HG02970 (cell line): ENCODE measurements at regions not wholly inside any gene's neighbourhood (a gene's known extent, or its start where the extent isn't known, plus 50 kb on each side); places are given as distances from the start of the nearest gene placed in this dataset.

Experiments used
- ATAC-seq: cut with Tn5 transposase; IDR thresholded peaks from one replicate; pipeline ENCODE4 v1.9.1; 2021; ENCODE audit warnings: mild to moderate bottlenecking, moderate library complexity, moderate number of reproducible peaks; ENCODE audit not compliant: unreplicated experiment, low FRiP score

DNA sequence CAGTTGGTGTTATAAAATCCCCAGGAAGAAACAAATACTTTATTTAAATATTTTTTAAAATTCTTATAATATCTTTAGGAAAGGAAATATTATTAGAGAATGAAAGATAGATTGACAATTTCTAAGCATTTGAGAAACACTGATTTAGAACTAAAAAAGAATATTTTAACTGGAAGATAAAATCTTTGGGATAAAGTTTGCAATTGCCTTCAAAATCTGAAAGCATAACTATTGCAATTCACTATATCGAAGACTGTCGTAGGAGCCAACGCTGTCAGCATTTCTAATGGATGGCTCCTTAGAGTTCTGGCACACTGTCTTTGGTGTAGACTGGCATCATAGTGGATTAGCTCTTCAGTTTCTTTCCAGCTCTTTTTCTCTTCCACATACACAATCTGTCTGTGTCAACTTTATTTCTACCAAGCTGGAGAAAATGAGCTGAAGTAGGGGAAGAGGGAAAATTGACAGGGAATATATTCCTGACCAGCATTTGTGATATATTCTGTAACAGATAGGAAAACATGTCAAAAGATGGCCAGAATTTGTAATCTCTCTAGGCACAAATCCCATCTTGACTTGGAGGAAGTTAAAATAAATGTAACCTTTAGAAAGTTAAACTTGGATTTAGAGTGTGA, 1561.4 kb downstream of the MAT2B start:
- ATAC-seq, result no peak

DNA sequence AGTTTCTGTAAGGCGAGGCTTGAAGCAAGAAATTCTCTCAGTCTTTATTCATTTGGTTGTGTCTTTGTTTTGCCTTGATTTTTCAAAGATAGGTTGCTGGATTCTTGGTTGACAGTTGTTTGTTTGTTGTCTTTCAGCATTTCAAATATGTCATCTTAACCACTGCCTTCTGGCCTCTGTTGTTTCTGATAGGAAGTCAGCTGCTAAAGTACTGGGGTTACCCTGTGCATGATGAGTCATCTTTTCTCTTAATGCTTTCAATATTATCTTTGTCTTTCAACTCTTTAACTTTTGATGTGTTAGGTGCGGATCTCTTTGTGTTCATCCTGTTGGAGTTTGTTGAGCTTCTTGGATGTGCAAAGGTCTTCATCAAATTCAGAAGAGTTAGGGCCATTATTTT, 1571.3 kb downstream of the MAT2B start:
- ATAC-seq, result no peak

DNA sequence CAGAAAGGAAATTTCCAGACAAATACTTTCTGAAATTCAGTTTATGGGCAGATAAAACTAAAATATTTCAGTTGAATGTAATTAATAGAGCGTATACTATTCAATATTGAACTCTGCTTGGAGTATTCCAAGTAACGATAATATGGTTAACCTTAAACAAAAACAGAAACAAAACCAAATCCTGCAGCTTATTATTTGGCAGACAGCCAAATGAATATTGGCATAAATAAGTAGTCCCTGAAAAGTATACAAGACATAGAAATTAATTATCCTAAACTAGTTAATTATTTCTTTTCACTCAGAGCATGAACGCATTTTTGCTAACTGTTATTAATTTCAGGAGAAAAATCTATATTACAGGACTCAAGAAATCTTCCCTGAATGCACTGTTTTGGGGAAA, 1574.0 kb downstream of the MAT2B start:
- no peak for ATAC-seq

DNA sequence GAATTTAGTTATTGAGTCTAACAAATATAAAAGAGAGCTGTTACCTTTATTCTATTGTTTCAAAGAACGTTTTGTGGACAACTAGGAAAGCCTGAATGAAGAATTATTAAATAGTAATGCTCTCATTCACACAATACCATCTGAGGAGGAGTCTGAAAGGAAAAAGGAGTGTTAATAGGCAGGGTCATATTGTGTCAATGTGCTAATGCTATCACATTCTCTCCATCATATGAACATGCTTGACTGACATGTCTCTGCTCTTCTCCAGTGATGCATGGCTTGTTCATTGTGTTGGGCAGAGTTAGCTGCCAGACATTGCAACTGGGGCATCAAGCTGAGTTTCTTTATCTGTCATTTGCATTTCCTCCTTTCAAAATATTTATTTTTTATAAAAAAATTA, 1578.0 kb downstream of the MAT2B start:
- no peak for ATAC-seq

DNA sequence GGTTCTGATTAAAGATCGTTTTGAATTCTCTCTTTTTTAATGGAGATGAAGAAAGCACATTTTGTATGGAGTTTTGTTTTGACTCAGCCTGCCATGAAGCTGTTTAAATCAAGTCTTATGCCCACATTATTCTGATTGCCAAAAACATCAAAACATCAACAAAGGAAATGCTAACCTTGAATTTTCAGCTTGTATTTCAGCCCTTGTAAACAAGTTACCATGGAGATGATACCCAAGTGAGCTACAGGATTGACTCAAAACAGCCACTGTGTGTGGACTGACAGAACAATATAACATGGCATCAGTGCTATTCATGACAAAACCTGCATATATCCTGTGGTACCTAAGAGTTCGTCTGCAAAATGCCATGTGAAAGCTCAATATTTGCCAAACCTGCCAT, 1581.0 kb downstream of the MAT2B start:
- ATAC-seq, result no peak

DNA sequence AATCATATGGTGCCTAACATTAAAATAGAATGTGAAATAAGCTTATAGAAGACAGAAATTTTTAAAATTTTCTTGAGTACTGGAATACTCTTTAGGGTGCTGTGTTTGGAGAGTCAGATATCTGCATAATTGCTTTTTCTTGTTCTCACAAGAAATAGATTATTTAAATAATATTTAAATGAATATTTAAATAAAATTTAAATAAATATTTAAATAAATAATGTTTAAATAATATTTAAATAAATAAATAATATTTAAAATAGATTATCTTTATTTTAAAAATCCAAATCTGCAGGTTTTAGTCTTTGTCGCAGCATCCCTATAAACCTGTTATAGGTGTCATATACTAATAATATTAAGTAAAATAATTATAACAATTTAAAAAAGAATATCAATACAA, 1589.4 kb downstream of the MAT2B start:
- no peak for ATAC-seq

DNA sequence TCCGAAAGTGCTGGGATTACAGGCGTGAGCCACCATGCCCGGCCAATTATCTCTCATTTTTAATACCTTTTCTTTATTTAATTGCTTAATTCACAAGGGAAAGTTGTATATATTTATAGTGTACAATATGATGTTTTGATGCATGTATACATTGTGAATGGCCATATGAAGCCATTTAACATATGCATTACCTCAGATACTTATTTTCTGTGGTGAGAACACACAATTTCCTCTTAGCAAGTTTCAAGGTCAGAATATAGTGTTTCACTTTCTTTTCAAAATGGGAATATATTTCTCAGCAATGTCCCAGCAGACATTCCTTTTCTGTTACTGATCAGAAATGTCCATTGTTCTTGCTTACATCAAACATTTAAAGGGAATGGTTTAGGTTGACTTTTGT, 1596.3 kb downstream of the MAT2B start:
- ATAC-seq, result no peak

DNA sequence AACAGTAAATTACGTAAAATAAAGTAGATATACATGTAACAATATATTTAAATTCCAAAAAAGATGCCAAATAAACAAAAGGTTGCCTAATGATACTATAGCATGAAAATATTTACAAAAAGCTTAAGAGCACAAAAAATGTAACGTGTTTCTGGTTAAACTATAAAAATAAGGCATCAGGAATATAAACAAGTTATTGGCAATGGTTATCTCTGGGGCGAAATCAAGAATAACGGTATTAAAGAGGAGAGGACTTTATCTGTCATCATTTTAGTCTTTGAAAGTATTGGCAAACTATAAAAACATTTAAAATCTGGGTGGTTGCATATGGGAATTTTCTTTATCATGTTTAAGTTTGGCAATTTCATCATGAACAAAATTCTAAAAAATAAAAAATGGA, 1599.2 kb downstream of the MAT2B start:
- ATAC-seq, result no peak

DNA sequence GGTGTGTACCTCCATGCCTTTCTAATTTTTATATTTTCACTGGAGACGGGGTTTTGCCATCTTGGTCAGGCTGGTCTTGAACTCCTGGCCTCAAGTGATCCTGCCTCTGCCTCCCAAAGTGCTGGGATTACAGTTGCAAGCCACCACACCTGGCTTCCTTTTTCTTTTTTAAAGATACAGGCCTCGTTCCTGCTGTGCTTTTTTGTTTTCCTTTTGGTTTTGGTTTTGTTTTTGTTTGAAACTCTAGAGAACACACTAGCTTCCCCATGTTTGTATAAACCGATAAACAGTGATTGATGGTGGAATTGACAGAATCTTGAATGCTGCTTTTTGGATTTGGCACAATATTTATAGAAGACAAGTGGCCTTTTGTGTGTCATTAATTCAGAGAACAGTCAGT, 1603.4 kb downstream of the MAT2B start:
- ATAC-seq, result no peak

DNA sequence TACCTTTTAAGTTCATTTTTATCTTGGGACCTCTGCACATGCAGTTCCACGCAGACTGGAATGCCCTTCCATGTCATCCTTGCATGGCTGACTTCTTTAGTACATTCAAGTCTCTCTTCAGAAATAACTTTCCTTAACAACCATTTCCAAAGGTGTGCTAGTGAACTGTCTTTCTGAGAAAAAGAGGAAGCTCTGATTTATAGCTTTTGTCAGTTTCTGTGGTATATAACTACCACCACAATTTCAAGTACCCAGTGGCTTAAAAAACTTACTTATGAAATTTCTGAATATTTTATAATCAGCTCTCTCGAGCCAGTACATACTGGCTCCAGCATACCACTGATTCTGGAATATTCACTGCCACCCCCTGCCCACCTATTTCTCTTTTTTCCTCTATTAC, 1613.8 kb downstream of the MAT2B start:
- no peak for ATAC-seq

DNA sequence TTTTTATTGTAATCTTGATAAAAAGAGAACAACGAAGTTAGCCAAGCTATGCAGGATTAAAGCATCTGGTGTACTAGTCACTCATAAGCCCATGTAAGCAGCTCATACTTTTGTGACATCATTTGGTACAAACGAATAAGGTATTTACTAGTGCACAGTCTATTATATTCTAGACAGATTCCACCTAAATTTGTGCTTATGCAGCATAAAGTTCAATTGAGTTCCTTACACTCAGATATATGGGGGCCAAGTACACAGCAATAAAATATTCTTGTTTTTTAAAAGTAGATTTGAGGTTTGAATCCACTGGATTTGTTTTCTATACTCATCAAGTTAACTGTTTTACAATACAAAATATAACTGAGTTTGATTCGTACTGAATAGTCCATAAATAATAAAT, 1621.2 kb downstream of the MAT2B start:
- ATAC-seq, result no peak

DNA sequence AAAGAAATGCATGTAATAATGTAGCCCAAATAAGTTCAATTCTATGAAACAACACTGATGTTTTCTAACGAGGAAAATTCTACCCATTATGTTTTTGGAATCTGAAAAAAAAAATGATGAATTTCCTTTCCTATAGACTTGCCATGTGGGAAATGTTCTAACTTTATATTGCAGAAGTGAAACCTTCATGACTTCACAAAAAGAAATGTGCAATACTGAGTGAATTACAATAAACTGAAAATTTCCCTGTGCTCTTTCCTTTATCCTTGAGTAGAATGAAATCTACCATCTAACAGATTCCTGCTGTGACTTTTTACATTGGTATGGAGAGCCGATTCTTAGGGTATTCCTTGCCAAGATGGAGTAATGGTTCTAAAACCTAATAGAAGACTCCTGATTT, 1622.5 kb downstream of the MAT2B start:
- ATAC-seq, result no peak

DNA sequence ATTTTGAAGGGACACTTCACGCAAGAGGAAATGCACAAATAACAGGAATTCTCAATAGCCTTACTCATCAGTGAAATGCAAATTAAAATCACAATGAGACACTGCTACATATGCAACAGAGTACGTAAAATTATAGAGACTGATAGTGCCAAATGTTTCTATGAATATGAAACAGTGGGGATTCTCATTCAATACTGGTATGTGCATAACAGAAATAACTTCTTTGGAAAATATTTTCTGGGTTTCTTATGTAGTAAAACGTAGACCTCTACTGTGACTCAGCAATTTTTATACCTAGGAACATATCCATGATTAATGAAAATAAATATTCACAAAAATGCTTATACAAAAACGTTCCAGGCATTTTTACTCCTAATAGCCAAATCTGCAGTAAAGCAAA, 1625.2 kb downstream of the MAT2B start:
- no peak for ATAC-seq

DNA sequence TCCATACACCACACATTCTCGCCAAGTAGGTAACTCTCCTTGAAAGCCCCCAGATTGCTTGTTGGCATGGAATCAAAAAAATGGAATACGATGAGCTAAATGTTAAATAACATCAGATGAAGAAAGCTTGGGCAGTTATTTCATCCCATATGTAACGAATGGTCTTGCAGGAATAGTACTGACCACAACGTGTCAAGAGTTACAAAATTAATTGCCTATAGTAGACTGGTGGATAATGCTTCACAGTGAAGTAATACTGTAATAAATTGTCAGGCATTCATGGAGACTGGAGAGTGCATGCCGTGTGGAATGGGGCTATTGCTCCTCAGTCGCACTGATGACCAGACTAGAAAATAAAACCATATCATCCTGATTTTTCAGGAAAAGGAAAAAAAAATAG, 1628.7 kb downstream of the MAT2B start:
- no peak for ATAC-seq

DNA sequence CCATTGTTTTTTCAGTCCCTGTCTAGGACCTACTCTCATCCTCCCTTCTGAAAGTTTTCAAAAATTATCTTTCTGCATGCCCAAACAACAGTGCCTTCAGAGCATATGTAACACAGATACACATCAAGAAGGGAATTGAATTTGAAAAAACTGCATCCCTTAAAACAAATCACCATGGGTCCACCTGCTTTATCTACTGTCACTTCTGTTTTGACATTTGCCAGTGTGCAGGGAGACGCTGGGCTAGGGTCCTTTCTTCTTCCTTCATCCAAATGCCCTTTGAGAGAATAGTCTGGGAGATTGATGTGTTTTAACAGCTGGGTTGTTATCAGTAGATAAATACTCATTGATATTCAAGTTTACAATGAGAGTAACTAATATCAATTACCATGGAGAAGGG, 1630.1 kb downstream of the MAT2B start:
- ATAC-seq, result no peak

DNA sequence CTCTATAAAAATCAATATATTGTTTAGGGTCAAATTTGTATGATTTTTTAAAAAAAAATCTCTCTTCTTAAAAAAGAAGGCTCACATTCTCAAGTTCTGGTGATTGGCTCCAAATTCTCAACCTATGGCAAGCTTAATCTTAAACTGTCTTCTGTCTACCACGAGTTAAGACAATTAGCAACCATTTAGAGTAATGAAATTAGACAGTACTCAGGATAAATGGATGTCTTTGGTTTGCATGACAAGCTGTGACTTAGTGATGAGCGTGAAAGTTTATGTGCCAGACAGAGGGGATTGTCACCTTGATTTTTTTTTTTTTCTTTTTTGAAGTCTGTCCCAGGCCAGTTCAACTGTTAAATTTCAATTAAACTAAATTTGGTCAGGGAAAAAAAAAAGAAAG, 1632.3 kb downstream of the MAT2B start:
- no peak for ATAC-seq

DNA sequence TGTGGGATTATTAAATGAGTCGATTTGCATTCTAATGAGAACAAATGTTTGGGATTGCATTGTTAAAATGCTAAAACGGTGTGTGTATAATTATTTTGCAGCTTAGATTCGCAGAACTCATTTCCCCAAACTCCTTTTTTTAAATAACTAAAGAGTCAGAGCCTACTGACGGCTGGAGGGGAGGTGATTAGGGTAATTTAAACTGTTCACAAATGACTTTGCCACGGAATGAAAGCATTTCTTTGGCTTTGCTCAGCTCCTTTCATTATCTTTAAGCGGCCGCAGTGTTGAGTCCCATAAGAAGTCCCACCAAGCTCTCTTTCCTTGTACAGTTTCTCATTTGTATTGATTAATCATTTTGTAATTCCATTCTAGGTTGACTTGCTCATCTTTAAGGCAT, 1632.8 kb downstream of the MAT2B start:
- no peak for ATAC-seq

DNA sequence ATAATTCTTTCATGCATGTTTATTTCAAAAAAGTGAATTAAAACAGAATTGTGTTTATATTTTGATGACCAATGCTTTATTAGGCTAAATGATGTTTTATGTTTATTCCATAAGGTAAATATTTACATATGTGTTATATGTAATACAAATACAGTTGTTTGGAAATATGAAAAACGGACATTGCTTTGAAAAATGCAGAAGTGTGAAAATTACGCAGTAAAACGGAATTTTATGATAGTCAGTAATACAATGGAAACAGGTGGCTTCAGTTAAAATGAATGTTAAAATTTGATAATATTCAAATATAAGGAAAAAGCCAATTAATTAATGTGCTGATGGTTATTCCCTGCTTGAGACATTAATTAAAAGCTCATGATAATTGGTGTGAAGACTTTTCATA, 1633.8 kb downstream of the MAT2B start:
- no peak for ATAC-seq

DNA sequence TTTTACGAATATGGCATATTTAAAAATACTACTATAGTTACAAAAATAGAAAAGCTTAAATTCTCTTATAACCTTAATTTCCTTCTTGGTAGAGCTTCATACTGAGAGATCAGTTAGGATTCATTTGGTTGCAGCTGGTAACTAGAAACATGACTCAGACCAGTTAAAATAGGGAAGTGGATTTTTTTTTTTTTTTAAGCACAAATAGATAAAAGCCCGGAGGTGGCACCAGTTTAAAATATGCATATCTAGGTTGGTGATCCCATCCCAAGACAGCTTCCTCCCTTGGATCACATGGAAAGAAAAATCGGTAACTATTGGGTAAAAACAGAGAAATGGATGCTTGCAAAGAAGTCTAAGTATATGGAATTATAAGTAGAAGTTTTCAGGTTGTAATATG, 1634.3 kb downstream of the MAT2B start:
- ATAC-seq, result no peak

DNA sequence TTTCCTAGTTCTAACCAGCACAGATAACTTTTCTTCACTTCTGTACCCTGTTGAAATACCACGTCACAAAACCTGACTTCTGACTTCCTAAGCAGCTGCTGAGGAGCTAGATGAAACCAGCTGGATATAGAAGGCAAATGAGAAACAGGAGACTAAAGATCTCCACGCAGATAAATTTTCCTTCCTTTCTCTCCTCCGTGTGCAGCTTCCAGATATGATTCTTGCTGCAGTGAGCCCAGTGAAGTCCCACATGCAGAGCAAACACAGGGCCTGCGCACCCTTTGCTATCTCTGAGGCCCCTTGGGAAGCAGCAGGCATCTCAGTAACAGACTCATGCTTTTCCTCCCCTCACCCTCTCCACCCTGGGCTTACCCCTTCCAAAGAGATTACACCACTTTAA, 1638.3 kb downstream of the MAT2B start:
- ATAC-seq, result no peak

DNA sequence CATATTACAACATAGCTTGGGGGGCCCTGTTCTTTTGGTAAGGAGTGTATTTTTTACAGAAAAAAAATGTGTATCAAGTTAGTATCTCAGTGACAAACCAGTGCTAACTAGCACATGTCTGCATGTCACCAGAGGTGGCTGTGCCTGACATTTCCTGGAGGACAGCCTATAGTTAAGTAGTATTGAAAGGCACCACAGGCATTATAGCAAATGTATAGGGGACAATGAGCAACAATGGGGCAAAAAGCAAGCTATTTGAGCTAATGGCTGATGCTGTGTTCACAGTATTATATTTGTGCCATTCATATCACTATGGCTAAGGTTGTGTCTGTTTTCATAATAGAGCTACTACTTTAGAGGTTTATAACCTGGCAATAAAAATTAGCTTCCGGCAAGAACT, 1644.0 kb downstream of the MAT2B start:
- ATAC-seq, result no peak

DNA sequence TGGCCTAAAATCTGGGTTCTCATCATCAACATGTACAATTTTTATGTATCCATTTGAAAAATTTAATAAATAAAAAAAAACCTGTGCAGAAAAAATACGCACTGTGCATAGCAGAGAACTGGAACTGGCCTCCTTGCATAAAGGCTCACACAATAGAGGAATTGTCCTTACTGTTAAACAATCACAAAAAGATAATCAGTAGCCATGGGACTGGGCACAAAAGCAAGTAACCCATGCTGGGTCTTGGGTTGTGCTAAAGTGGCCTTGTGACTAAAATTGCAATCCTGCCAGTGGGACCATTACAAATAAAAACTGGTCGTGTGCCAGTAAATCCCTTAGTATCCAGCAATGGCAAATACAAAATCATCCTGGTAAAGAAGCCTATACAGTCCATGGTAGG, 1646.6 kb downstream of the MAT2B start:
- no peak for ATAC-seq

DNA sequence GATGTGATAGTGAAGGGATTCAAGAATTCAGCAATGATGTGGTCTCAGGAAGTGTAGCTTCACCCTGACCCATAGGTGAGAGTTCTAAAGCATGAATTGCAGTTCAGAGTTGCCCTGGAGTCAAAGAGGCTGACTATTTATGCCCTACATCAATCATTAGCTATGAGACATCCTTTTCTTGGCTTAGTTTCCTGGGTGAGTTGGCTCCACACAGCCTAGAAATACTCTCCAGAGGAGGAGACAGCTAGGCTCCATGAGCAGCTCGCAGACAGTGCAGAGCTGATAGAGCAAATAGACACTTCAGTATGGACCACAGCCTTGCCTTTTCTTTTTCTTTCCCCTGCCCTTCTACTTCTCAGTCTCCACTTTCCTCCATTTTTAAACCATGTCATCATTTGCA, 1651.8 kb downstream of the MAT2B start:
- no peak for ATAC-seq
